ENCODE measurements at regions not wholly inside any gene's neighbourhood (a gene's known extent, or its start where the extent isn't known, plus 50 kb on each side); places are given as distances from the start of the nearest gene placed in this dataset.
"Not testable (repeated sequence)": the region's sequence is repeated elsewhere in the genome, so short reads cannot be mapped to it uniquely, and the experiment has no call there.

DNA sequence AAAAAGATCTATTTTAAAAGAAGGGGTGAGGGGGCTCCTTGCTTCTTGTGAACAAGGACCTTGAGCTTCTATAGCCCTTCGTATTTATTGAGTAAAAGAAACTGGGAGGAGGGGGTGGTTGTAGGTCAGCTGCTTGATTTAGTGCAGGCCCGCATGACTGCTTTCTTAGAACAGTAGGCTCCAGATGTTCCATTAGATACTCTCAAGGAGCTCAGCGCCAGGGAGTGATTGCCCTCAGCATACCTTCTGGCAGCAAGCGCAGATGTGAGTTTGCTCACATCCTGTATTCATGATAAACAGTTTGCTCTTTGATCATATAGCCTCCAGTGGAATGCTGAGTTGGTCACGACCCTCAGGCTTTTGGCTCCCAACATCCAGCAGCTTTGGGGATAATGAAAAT lies 108.9 kb upstream of the XPO1 start:
- no peak for DNase-seq
- Histone ChIP-seq H3K27ac (no peak overlapping the region), H3K9ac (ENCODE audit: low read depth in 2 of 2, low read length in 2 of 2) (no peak overlapping the region), H3K9me3 (no peaks in the 10 kb centered on the region), H3K27me3 (no peaks in the 10 kb centered on the region), H3K36me3 (no peaks in the 10 kb centered on the region), H3K4me3 (no peak overlapping the region), H3K4me1 (no peaks in the 10 kb centered on the region)
- intact Hi-C loops (cut with DNase I): no loop called here
- TF ChIP-seq, protein P1, sequence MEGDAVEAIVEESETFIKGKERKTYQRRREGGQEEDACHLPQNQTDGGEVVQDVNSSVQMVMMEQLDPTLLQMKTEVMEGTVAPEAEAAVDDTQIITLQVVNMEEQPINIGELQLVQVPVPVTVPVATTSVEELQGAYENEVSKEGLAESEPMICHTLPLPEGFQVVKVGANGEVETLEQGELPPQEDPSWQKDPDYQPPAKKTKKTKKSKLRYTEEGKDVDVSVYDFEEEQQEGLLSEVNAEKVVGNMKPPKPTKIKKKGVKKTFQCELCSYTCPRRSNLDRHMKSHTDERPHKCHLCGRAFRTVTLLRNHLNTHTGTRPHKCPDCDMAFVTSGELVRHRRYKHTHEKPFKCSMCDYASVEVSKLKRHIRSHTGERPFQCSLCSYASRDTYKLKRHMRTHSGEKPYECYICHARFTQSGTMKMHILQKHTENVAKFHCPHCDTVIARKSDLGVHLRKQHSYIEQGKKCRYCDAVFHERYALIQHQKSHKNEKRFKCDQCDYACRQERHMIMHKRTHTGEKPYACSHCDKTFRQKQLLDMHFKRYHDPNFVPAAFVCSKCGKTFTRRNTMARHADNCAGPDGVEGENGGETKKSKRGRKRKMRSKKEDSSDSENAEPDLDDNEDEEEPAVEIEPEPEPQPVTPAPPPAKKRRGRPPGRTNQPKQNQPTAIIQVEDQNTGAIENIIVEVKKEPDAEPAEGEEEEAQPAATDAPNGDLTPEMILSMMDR (IDR thresholded peaks at IDR 0.05): no peak

DNA sequence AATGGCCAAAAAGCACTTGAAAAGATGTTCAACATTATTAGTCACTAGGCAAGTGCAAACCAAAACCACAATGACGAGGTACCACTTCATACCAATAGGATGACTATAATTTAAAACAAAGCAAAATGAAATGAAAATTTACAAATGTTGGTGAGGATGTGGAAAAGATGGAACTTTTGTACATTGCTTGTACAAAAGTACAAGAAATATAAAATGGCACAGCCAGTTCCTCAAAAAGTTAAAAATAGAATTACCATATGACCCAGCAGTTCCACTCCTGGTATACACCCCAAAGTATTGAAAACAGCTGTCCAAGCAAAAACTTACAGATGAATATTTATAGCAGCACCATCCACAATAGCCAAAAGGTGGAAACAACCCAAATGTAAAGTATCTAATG lies 107.8 kb upstream of the XPO1 start:
- TF ChIP-seq, protein P1 (IDR thresholded peaks at IDR 0.05): no peak
- H3K9me3 ChIP-seq: no peaks in the 10 kb centered on the region
- no peak for DNase-seq
- no peak overlapping the region for H3K27ac ChIP-seq
- no peaks in the 10 kb centered on the region for H3K27me3 ChIP-seq
- H3K4me3 ChIP-seq: no peak overlapping the region
- no peak overlapping the region for H3K9ac ChIP-seq (ENCODE audit: low read depth in 2 of 2, low read length in 2 of 2)
- H3K4me1 ChIP-seq: no peaks in the 10 kb centered on the region
- no peaks in the 10 kb centered on the region for H3K36me3 ChIP-seq
- intact Hi-C loops (cut with DNase I): no loop called here

DNA sequence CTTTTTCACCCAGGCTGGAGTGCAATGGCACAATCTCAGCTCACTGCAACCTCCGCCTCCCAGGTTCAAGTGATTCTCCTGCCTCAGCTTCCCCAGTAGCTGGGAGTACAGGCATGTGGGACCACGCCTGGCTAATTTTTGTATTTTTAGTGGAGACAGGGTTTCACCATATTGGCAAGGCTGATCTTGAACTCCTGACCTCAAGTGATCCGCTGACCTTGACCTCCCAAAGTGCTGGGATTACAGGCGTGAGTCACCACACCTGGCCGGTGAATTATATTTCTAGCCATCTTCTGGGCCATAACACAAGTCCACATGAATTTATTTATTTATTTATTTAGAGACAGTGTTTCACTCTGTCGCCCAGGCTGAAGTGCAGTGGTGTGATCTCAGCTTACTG lies 105.0 kb upstream of the XPO1 start:
- DNase-seq; intact Hi-C loops (cut with DNase I): not testable (repeated sequence)

DNA sequence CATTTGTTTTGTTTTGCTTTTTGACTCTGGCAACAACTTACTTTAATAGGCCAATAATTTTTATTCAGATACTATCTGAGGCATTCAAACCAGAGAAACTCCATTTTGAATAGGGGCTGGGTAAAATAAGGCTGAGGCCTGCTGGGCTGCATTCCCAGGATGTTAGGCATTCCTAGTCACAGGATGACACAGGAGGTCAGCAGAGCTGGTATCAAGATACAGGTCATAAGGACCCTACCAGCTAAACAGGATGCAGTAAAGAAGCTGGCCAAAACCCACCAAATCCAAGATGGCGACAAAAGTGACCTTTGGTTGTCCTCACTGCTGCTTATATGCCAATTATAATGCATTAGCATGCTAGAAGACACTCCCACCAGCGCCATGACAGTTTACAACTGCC lies 102.2 kb upstream of the XPO1 start:
- Histone ChIP-seq H3K27ac (no peak overlapping the region), H3K27me3 (no peaks in the 10 kb centered on the region), H3K9me3 (no peaks in the 10 kb centered on the region), H3K4me1 (no peaks in the 10 kb centered on the region), H3K4me3 (no peak overlapping the region), H3K36me3 (no peaks in the 10 kb centered on the region), H3K9ac (ENCODE audit: low read depth in 2 of 2, low read length in 2 of 2) (no peak overlapping the region)
- intact Hi-C loops (cut with DNase I): no loop called here
- no peak for DNase-seq
- TF ChIP-seq, protein P1 (IDR thresholded peaks at IDR 0.05): no peak

More for the DNA sequence above, 105.0 kb upstream of the XPO1 start:
- not testable (repeated sequence) for H3K9ac ChIP-seq (ENCODE audit: low read depth in 2 of 2, low read length in 2 of 2); H3K36me3 ChIP-seq; H3K4me3 ChIP-seq; H3K4me1 ChIP-seq; H3K27ac ChIP-seq; H3K9me3 ChIP-seq; H3K27me3 ChIP-seq

DNA sequence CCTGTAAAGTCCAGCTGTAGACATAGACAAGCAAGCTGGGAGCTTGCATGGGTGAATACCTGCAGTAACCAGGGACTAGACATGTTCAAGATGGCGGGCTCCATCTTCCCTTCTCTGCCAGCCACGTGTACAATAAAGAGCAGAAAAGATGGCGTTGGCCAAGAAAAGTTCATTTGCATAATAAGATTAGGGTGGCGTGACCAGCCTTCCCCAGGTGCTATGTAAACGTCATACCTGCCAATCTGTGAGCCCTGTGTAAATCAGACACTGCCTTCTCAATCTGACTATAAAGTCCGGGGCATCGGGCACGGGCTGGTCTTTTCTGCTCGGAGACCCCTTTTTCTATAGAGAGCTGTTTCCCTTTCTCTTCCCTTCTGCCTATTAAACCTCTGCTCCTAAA lies 101.6 kb upstream of the XPO1 start:
- Histone ChIP-seq H3K4me3 (no peak overlapping the region), H3K36me3 (no peaks in the 10 kb centered on the region), H3K27me3 (no peaks in the 10 kb centered on the region), H3K4me1 (no peaks in the 10 kb centered on the region), H3K9ac (ENCODE audit: low read depth in 2 of 2, low read length in 2 of 2) (no peak overlapping the region), H3K9me3 (no peaks in the 10 kb centered on the region), H3K27ac (no peak overlapping the region)
- DNase-seq: no peak
- intact Hi-C loops (cut with DNase I): no loop called here
- TF ChIP-seq, protein P1 (IDR thresholded peaks at IDR 0.05): no peak

DNA sequence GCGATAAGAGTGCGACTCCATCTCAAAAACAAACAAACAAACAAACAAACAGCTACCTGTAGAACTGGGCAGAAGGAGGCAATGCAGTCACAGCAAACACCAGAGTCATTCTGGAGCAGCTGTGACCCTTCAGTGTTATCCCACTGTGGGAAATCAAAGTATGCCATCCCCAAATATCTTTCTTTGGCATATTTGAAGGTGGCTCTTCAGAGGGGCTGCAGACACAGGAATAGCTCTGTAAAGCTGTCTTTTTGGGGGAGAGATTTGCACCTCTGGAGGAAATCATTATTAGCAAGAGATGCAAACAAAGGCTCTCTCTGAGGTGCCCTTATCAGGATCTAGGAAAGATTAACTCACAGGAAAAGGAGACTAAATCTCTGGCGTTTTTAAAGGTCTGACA lies 98.5 kb upstream of the XPO1 start:
- intact Hi-C loops (cut with DNase I): no loop called here
- Histone ChIP-seq H3K27ac (no peak overlapping the region), H3K9me3 (no peaks in the 10 kb centered on the region), H3K9ac (ENCODE audit: low read depth in 2 of 2, low read length in 2 of 2) (no peak overlapping the region), H3K27me3 (no peaks in the 10 kb centered on the region), H3K4me3 (no peak overlapping the region), H3K36me3 (no peaks in the 10 kb centered on the region), H3K4me1 (no peaks in the 10 kb centered on the region)
- no peak for DNase-seq
- TF ChIP-seq, protein P1 (IDR thresholded peaks at IDR 0.05): no peak
